GM13977 (cell line): ENCODE measurements at regions not wholly inside any gene's neighbourhood (a gene's known extent, or its start where the extent isn't known, plus 50 kb on each side); places are given as distances from the start of the nearest gene placed in this dataset.
A peak's percentile ranks its signal among the peaks of the same experiment; 100 is the strongest.
"Not testable (repeated sequence)": the region's sequence is repeated elsewhere in the genome, so short reads cannot be mapped to it uniquely, and the experiment has no call there.

Experiments used
- DNase-seq: peaks from one replicate; pipeline ENCODE4 v3.0.0; 2012; ENCODE audit warnings: low spot score
- in situ Hi-C: fragments of 300-500 bp; cut with MboI; formaldehyde crosslinking; loops from one replicate; pipeline ENCODE4 v1.12.0; 2022; ENCODE audit warnings: low sequenced_read_pairs, low pct_unique_long_range_greater_than_20kb, mixed read lengths, inconsistent platforms; ENCODE audit not compliant: unreplicated experiment
- TF ChIP-seq, protein P1 (sequence below): IDR thresholded peaks from 2 replicates; pipeline ENCODE4 v1.5.1; 2012; ENCODE audit warnings: mild to moderate bottlenecking, control low read depth; ENCODE audit not compliant: insufficient read depth; ENCODE audit errors: extremely low read depth, missing control alignments

DNA sequence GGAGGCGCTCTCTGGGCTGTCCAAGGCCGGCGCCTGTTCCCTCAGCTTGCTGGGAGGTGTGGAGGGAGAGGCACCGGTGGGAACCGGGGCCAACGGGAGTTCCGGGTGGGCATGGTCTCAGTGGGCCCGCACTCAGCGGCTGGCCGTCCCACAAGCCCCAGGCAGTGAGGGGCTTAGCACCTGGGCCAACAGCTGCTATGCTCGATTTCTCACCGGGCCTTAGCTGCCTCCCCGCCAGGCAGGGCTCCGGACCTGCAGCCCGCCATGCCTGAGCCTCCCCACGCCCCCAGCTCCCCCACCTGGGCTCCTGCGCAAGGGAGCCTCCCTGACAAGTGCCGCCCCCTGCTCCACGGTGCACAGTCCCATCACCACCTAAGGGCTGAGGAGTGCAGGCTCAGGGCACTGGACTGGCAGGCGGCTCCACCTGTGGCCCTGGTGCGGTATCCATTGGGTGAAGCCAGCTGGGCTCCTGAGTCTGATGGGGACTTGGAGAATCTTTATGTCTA is 276.5 kb downstream of the SH2D4B start:
- in situ Hi-C loops: no loop called here
- no peak for DNase-seq
- TF ChIP-seq, protein P1, sequence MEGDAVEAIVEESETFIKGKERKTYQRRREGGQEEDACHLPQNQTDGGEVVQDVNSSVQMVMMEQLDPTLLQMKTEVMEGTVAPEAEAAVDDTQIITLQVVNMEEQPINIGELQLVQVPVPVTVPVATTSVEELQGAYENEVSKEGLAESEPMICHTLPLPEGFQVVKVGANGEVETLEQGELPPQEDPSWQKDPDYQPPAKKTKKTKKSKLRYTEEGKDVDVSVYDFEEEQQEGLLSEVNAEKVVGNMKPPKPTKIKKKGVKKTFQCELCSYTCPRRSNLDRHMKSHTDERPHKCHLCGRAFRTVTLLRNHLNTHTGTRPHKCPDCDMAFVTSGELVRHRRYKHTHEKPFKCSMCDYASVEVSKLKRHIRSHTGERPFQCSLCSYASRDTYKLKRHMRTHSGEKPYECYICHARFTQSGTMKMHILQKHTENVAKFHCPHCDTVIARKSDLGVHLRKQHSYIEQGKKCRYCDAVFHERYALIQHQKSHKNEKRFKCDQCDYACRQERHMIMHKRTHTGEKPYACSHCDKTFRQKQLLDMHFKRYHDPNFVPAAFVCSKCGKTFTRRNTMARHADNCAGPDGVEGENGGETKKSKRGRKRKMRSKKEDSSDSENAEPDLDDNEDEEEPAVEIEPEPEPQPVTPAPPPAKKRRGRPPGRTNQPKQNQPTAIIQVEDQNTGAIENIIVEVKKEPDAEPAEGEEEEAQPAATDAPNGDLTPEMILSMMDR: no peak

- TF ChIP-seq, protein P1: no peak
- in situ Hi-C loops: no loop called here
- no peak for DNase-seq
Observed at GRCh38 chr10:80829151-80829550, 291.4 kb downstream of the SH2D4B start.

DNA sequence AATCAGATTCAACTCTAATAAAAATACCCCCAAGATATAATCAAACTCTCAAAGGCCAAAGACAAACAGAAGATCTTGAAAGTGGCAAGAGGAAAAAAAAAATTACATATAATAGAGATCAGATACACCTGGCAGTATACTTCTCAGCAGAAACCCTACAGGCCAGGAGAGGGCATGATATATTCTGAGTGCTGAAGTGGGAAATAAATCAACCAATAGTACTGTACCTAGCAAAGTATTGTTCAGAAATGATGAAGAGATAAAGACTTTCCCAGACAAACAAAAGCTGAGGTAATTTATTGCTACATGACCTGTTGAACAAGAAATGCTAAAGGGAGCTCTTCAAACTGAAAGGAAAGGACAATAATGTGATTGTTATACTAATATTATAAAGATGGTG is 291.9 kb downstream of the SH2D4B start:
- DNase-seq: no peak
- TF ChIP-seq, protein P1: no peak
- in situ Hi-C loops: no loop called here

- DNase-seq, in situ Hi-C loops: not testable (repeated sequence)
Observed at GRCh38 chr10:80832693-80833092, 295.0 kb downstream of the SH2D4B start.

GRCh38 chr10:80855348-80855971 is 317.8 kb downstream of the SH2D4B start:
- in situ Hi-C loops: no loop called here
- DNase-seq: peak; percentile 58
- TF ChIP-seq, protein P1: peak; percentile 59

- DNase-seq: no peak
- in situ Hi-C loops: no loop called here
- TF ChIP-seq, protein P1: no peak
Observed at GRCh38 chr10:80856186-80856585, 318.5 kb downstream of the SH2D4B start.

DNA sequence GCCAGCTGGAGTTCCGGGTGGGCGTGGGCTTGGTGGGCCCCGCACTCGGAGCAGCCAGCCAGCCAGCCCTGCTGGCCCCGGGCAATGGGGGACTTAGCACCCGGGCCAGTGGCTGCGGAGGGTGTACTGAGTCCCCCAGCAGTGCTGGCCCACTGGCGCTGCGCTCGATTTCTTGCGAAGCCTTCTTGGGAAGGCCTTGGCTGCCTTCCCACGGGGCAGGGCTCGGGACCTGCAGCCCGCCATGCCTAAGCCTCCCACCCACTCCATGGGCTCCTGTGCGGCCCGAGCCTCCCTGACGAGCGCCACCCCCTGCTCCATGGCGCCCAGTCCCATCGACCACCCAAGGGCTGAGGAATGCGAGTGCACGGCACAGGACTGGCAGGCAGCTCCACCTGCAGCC is 321.6 kb downstream of the SH2D4B start:
- DNase-seq, in situ Hi-C loops: not testable (repeated sequence)

DNA sequence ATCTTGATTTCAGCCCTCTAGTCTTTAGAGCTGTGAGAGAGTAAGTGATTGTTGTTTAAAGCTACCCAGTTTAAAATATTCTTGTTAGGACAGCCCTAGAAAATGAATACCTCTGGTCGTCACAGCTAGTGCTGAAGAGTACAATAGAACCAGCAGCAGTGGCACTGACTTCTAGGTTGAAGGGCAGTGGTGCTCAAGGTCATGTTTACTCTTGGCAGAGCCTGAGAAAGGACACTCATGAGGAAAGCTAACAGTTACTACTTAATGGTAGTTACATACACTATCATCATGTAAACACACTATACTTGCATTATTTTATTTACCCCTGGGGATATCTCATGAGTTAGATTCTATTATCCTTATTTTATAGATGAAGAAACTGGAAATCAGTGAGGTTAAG is 323.0 kb downstream of the SH2D4B start:
- DNase-seq: no peak
- TF ChIP-seq, protein P1: no peak
- in situ Hi-C loops: no loop called here
